HG03045 (cell line): ENCODE measurements at regions not wholly inside any gene's neighbourhood (a gene's known extent, or its start where the extent isn't known, plus 50 kb on each side); places are given as distances from the start of the nearest gene placed in this dataset.
"Not testable (repeated sequence)": the region's sequence is repeated elsewhere in the genome, so short reads cannot be mapped to it uniquely, and the experiment has no call there.

Source experiments
- ATAC-seq: cut with Tn5 transposase; IDR thresholded peaks from one replicate; pipeline ENCODE4 v1.9.1; 2021; ENCODE audit warnings: mild to moderate bottlenecking, moderate library complexity; ENCODE audit not compliant: unreplicated experiment

GRCh38 chr1:234808943-234809853 is 199.2 kb upstream of the IRF2BP2 start:
- ATAC-seq: not testable (repeated sequence)

- not testable (repeated sequence) for ATAC-seq
Measured at GRCh38 chr1:234808459-234808858, 198.5 kb upstream of the IRF2BP2 start.

- not testable (repeated sequence) for ATAC-seq
Measured at GRCh38 chr1:234807705-234808104, 197.7 kb upstream of the IRF2BP2 start.

- not testable (repeated sequence) for ATAC-seq
Measured at GRCh38 chr1:234802586-234802985, 192.6 kb upstream of the IRF2BP2 start.

GRCh38 chr1:234801636-234802035 is 191.7 kb upstream of the IRF2BP2 start:
- not testable (repeated sequence) for ATAC-seq

- not testable (repeated sequence) for ATAC-seq
Measured at GRCh38 chr1:234801147-234801546, 191.2 kb upstream of the IRF2BP2 start.

GRCh38 chr1:234800563-234800962 is 190.6 kb upstream of the IRF2BP2 start:
- not testable (repeated sequence) for ATAC-seq

- not testable (repeated sequence) for ATAC-seq
Measured at GRCh38 chr1:234799021-234799689, 189.2 kb upstream of the IRF2BP2 start.

- not testable (repeated sequence) for ATAC-seq
Measured at GRCh38 chr1:234797216-234797615, 187.2 kb upstream of the IRF2BP2 start.

- not testable (repeated sequence) for ATAC-seq
Measured at GRCh38 chr1:234796438-234796792, 186.4 kb upstream of the IRF2BP2 start.

GRCh38 chr1:234795711-234796437 is 185.9 kb upstream of the IRF2BP2 start:
- ATAC-seq: not testable (repeated sequence)

GRCh38 chr1:234795007-234795406 is 185.0 kb upstream of the IRF2BP2 start:
- not testable (repeated sequence) for ATAC-seq

GRCh38 chr1:234794452-234794851 is 184.5 kb upstream of the IRF2BP2 start:
- not testable (repeated sequence) for ATAC-seq

- not testable (repeated sequence) for ATAC-seq
Measured at GRCh38 chr1:234793924-234794323, 183.9 kb upstream of the IRF2BP2 start.

GRCh38 chr1:234792221-234792864 is 182.4 kb upstream of the IRF2BP2 start:
- not testable (repeated sequence) for ATAC-seq

- ATAC-seq: not testable (repeated sequence)
Measured at GRCh38 chr1:234791615-234792014, 181.6 kb upstream of the IRF2BP2 start.

- ATAC-seq: not testable (repeated sequence)
Measured at GRCh38 chr1:234790333-234790732, 180.4 kb upstream of the IRF2BP2 start.

GRCh38 chr1:234787011-234787584 is 177.1 kb upstream of the IRF2BP2 start:
- ATAC-seq: not testable (repeated sequence)

- ATAC-seq: not testable (repeated sequence)
Measured at GRCh38 chr1:234785922-234786321, 175.9 kb upstream of the IRF2BP2 start.

GRCh38 chr1:234785471-234785919 is 175.5 kb upstream of the IRF2BP2 start:
- not testable (repeated sequence) for ATAC-seq
